Prostate gland (tissue), 2 donors: ENCODE measurements at regions not wholly inside any gene's neighbourhood (a gene's known extent, or its start where the extent isn't known, plus 50 kb on each side); places are given as distances from the start of the nearest gene placed in this dataset.

ENCODE experiments used
- POLR2AphosphoS5 ChIP-seq: sonication (generic); formaldehyde crosslinking; IDR thresholded peaks from one replicate; pipeline ENCODE4 v1.6.1; 2017; ENCODE audit warnings: antibody characterized with exemption
- TF ChIP-seq, protein P1 (sequence below), 4 experiments: fragments of 200-600 bp in 2 of 4; fragments of 450-650 bp in 2 of 4; sonication (generic) in 2 of 4; IDR thresholded peaks; 1 replicate in 3 of 4; 2 replicates in 1 of 4; pipeline ENCODE4 v1.5.1; 2016 to 2019; ENCODE audit warnings: antibody characterized with exemption in 4 of 4, mild to moderate bottlenecking in 2 of 4, moderate library complexity in 2 of 4

DNA sequence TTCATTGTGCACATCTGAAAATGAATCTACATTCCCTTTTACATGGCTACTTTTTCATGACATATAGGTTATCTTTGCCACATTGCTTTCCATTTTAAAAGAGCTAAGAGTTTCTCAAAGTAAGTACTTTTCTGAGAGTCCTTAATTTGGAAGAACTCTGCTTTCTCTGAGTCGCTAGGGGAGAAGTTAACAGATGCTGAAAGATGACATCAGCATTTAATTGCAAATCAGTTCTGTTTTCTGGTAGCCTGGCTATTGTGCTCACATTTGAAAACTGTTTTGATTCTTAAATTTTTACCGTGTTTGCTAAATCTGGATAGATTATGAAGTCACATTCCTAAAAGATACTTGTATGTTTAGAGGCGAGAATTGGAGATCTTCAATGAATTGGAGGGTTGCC, 107.7 kb upstream of the C1QTNF9B start:
- TF ChIP-seq, protein P1, sequence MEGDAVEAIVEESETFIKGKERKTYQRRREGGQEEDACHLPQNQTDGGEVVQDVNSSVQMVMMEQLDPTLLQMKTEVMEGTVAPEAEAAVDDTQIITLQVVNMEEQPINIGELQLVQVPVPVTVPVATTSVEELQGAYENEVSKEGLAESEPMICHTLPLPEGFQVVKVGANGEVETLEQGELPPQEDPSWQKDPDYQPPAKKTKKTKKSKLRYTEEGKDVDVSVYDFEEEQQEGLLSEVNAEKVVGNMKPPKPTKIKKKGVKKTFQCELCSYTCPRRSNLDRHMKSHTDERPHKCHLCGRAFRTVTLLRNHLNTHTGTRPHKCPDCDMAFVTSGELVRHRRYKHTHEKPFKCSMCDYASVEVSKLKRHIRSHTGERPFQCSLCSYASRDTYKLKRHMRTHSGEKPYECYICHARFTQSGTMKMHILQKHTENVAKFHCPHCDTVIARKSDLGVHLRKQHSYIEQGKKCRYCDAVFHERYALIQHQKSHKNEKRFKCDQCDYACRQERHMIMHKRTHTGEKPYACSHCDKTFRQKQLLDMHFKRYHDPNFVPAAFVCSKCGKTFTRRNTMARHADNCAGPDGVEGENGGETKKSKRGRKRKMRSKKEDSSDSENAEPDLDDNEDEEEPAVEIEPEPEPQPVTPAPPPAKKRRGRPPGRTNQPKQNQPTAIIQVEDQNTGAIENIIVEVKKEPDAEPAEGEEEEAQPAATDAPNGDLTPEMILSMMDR (IDR thresholded peaks at IDR 0.05): no peak
- no peak for TF ChIP-seq POLR2AphosphoS5
